OCI-LY3 (cell line): ENCODE measurements at regions not wholly inside any gene's neighbourhood (a gene's known extent, or its start where the extent isn't known, plus 50 kb on each side); places are given as distances from the start of the nearest gene placed in this dataset.

Experiments
- H2AFZ ChIP-seq: fragments of 200-600, 300-600 bp; shearing (Covaris generic); 2 replicates; pipeline ENCODE4 v1.6.0; 2014; ENCODE audit warnings: antibody characterized with exemption, low read depth, low read length
- H3K27ac ChIP-seq: fragments of 200-600, 300-600 bp; sonication (generic); 2 replicates; pipeline ENCODE4 v1.5.1; 2014; ENCODE audit warnings: mild to moderate bottlenecking, low read length, moderate library complexity, mixed read lengths
- H3K27me3 ChIP-seq: fragments of 200-600, 300-600 bp; sonication (generic); 2 replicates; pipeline ENCODE4 v1.6.1; 2014; ENCODE audit warnings: low read depth, low read length, mixed read lengths
- H3K36me3 ChIP-seq: fragments of 200-600, 300-600 bp; sonication (generic); replicated peaks from 2 replicates; pipeline ENCODE3; 2014; ENCODE audit warnings: low read depth, low read length, mixed read lengths
- H3K4me1 ChIP-seq: fragments of 300-600, 200-600 bp; sonication (generic); 2 replicates; pipeline ENCODE4 v1.6.1; 2014; ENCODE audit warnings: low read length, mixed read lengths
- H3K4me2 ChIP-seq: fragments of 200-600, 300-600 bp; sonication (generic); 2 replicates; pipeline ENCODE4 v1.6.1; 2014; ENCODE audit warnings: low read length, mixed read lengths
- H3K4me3 ChIP-seq: fragments of 300-600, 200-600 bp; sonication (generic); 2 replicates; pipeline ENCODE4 v1.5.1; 2014; ENCODE audit warnings: antibody characterized with exemption, mild to moderate bottlenecking, low read length, moderate library complexity
- H3K79me2 ChIP-seq: fragments of 300-600, 200-600 bp; shearing (Covaris generic); 2 replicates; pipeline ENCODE4 v1.6.1; 2014; ENCODE audit warnings: mild to moderate bottlenecking, low read length, mixed read lengths
- H3K9ac ChIP-seq: fragments of 300-600, 200-600 bp; shearing (Covaris generic); 2 replicates; pipeline ENCODE4 v1.6.0; 2014; ENCODE audit warnings: mild to moderate bottlenecking, low read length, moderate library complexity
- H3K9me3 ChIP-seq: fragments of 200-600, 300-600 bp; shearing (Covaris generic); 2 replicates; pipeline ENCODE4 v1.6.1; 2014; ENCODE audit warnings: low read length, mixed read lengths; ENCODE audit not compliant: insufficient read depth
- H4K20me1 ChIP-seq: fragments of 200-600, 300-600 bp; sonication (generic); 2 replicates; pipeline ENCODE4 v1.6.1; 2016; ENCODE audit warnings: low read length, mixed read lengths; ENCODE audit not compliant: insufficient read depth
- EZH2phosphoT487 ChIP-seq: fragments of 200-600 bp; shearing (Covaris generic); IDR thresholded peaks from 2 replicates; pipeline ENCODE4 v1.6.1; 2018; ENCODE audit warnings: antibody characterized with exemption, mixed run types, low read depth
- TF ChIP-seq, protein P1 (sequence below): fragments of 200-600, 300-600 bp; sonication (generic); IDR thresholded peaks from 2 replicates; pipeline ENCODE4 v1.5.1; 2014; ENCODE audit warnings: antibody characterized with exemption, low read length, low read depth

DNA sequence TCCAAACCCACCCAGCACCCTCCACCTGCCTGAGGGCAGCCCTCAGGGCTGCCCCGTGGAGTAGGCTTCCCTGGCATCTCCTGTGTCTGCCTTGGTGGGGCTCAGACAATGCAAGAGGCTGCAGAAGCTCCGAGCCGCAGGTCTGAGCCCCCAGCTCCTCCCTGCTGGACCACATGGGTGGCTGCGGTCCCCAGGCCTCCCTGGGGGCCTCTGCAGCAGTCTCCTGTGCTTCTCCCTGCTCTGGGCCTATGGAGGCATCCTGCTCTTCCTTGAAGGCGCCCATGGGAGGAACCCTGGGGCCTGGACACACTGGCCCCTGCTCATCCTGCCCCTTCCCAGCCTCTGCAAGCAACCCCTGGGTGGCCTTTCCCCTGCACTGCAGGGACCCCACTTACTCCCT, 86.1 kb upstream of the ACTRT2 start:
- Histone ChIP-seq H3K9ac (no peak overlapping the region), H3K4me1 (no peaks in the 10 kb centered on the region), H3K79me2 (no peaks in the 10 kb centered on the region), H3K36me3 (no peaks in the 10 kb centered on the region), H3K9me3 (no peaks in the 10 kb centered on the region), H3K4me2 (no peak overlapping the region), H4K20me1 (no peaks in the 10 kb centered on the region), H3K27me3 (no peaks in the 10 kb centered on the region), H3K27ac (no peak overlapping the region), H2AFZ (no peak overlapping the region), H3K4me3 (no peak overlapping the region)
- TF ChIP-seq, protein P1, sequence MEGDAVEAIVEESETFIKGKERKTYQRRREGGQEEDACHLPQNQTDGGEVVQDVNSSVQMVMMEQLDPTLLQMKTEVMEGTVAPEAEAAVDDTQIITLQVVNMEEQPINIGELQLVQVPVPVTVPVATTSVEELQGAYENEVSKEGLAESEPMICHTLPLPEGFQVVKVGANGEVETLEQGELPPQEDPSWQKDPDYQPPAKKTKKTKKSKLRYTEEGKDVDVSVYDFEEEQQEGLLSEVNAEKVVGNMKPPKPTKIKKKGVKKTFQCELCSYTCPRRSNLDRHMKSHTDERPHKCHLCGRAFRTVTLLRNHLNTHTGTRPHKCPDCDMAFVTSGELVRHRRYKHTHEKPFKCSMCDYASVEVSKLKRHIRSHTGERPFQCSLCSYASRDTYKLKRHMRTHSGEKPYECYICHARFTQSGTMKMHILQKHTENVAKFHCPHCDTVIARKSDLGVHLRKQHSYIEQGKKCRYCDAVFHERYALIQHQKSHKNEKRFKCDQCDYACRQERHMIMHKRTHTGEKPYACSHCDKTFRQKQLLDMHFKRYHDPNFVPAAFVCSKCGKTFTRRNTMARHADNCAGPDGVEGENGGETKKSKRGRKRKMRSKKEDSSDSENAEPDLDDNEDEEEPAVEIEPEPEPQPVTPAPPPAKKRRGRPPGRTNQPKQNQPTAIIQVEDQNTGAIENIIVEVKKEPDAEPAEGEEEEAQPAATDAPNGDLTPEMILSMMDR, result no peak
- TF ChIP-seq EZH2phosphoT487, result no peak

DNA sequence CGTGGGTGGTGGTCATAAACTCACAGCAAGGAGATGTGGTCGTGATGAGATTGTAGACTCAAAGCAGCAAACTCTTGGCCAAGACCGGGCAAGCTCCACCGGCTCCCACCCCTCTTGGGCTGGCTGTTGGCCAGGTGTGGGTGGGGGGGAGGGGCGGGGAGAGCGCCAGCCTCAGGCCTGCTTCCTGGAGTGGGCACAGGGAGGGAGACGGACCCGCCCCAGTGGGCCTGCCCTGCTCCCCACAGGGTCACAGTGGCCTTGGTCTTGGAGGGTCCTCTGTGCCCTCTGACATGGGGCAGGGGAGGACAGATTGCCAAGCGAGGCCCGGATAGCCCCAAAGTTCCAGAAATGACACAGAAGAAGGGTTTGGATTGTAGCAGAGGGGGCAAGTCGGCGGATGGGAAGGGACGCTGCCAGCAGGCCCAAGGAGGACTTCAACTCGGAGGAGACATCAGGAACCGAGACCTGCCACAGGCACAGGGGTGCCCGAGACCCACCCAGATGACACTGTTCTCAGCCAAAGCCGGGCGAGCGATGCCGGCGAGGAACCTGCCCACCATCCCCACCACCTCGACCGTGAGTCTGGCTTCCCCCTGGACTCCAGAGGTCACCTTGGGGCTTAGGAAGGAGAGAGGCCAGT, 85.4 kb upstream of the ACTRT2 start:
- TF ChIP-seq EZH2phosphoT487, result no peak
- TF ChIP-seq, protein P1, result no peak
- H3K9ac ChIP-seq, result no peak overlapping the region
- H3K27me3 ChIP-seq, result no peaks in the 10 kb centered on the region
- no peaks in the 10 kb centered on the region for H3K9me3 ChIP-seq
- H3K4me2 ChIP-seq, result no peak overlapping the region
- no peak overlapping the region for H3K27ac ChIP-seq
- no peaks in the 10 kb centered on the region for H3K36me3 ChIP-seq
- H3K79me2 ChIP-seq, result no peaks in the 10 kb centered on the region
- H4K20me1 ChIP-seq, result no peaks in the 10 kb centered on the region
- H2AFZ ChIP-seq, result no peak overlapping the region
- no peaks in the 10 kb centered on the region for H3K4me1 ChIP-seq
- no peak overlapping the region for H3K4me3 ChIP-seq

DNA sequence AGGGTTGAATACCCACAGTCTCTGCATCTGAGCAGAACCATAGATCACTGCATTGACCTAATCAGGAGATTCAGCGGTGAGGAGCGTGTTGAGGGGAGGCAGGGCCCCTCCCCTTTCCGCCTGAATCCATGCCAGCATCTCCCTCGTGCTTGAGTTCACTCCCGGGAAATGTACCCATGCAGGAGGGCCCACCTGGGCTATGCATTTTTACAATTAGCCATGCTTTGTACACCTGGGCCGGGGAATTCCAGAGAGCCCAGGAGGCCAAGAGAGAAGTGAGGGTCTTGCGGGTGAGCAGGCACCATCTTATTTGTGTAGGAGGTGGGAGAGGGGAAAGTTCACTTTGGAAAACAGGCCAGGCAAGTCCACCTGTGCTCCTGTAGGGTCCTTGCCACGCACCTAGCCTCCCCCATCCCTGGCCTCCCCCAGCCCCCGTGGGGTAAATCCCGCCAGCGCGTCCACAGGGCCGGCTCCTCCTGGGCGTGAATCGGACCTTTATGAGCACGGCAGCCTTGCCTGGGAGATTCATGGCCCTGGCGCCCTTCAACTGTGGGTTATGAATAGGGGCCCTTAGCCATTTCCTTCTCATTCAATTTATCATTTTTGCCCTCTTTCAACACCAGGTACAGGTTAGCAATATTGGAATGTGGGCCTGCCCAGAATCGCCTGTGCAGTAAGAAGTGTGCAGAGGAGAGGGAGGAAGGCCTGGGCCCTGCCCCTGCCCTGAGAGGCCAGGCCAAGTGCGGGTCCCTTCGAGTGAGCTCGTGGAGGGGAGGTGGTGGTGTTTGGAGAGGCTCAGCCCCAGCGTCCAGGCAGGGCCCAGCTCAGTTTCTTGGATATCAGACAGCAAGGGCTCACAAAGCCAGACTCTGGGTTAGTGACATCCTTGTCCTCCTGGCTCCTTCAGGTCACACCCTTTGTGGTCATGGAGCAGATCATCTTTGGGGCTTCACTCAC, 84.4 kb upstream of the ACTRT2 start:
- no peaks in the 10 kb centered on the region for H3K36me3 ChIP-seq

GRCh38 chr1:2937805-2938204, 83.5 kb upstream of the ACTRT2 start:
- no peaks in the 10 kb centered on the region for H3K27me3 ChIP-seq
- no peaks in the 10 kb centered on the region for H3K79me2 ChIP-seq
- H3K9ac ChIP-seq, result no peak overlapping the region
- H3K4me1 ChIP-seq, result no peaks in the 10 kb centered on the region
- no peaks in the 10 kb centered on the region for H4K20me1 ChIP-seq
- H3K4me2 ChIP-seq, result no peak overlapping the region
- H3K9me3 ChIP-seq, result no peaks in the 10 kb centered on the region
- no peak overlapping the region for H3K4me3 ChIP-seq
- no peak overlapping the region for H3K27ac ChIP-seq
- TF ChIP-seq, protein P1, result no peak
- TF ChIP-seq EZH2phosphoT487, result no peak
- H2AFZ ChIP-seq, result no peak overlapping the region
- no peaks in the 10 kb centered on the region for H3K36me3 ChIP-seq

More for the DNA sequence above, 84.4 kb upstream of the ACTRT2 start:
- Histone ChIP-seq H3K27ac (no peak overlapping the region), H3K9me3 (no peaks in the 10 kb centered on the region), H3K4me1 (no peaks in the 10 kb centered on the region), H3K4me2 (no peak overlapping the region), H3K9ac (no peak overlapping the region), H3K4me3 (no peak overlapping the region), H3K27me3 (no peaks in the 10 kb centered on the region), H4K20me1 (no peaks in the 10 kb centered on the region), H2AFZ (no peak overlapping the region), H3K79me2 (no peaks in the 10 kb centered on the region)
- TF ChIP-seq EZH2phosphoT487, result no peak
- TF ChIP-seq, protein P1, result no peak
